ENCODE measurements at regions not wholly inside any gene's neighbourhood (a gene's known extent, or its start where the extent isn't known, plus 50 kb on each side); places are given as distances from the start of the nearest gene placed in this dataset.

GRCh38 chr14:106872611-106873446, 1346.4 kb downstream of the TMEM121 start:
- Histone ChIP-seq H3K9me3 (ENCODE audit: insufficient read depth in 2 of 2, low read depth in 1 of 2, low read length in 1 of 2) (peaks cover 56 to 76% of the 10 kb centered on the region in 2 experiments), H4K20me1 (replicated peaks in 1 of 2; ENCODE audit: control insufficient read depth in 1 of 2, insufficient read depth in 2 of 2, low read length in 2 of 2) (no peaks in the 10 kb centered on the region), H2BK5ac (ENCODE audit: low read depth, low read length) (no peak overlapping the region), H2BK120ac (replicated peaks; ENCODE audit: low read depth, low read length) (no peak overlapping the region), H3K27ac (ENCODE audit: low read depth, low read length) (no peak overlapping the region), H3K56ac (replicated peaks; ENCODE audit: insufficient read length, low read depth, low read length) (no peak overlapping the region), H3K4me2 (ENCODE audit: insufficient read depth in 1 of 2, low read depth in 2 of 2, low read length in 2 of 2) (no peak overlapping the region), H3K9ac (replicated peaks in 1 of 4; ENCODE audit: extremely low read depth in 1 of 4, low read depth in 3 of 4, low read length in 3 of 4) (no peak overlapping the region), H3K79me1 (ENCODE audit: low read depth, low read length) (no peaks in the 10 kb centered on the region), H2BK12ac (ENCODE audit: low read depth, low read length) (no peak overlapping the region), H3K4ac (replicated peaks; ENCODE audit: insufficient read length, low read depth, low read length) (no peak overlapping the region), H3K27me3 (replicated peaks in 1 of 4; ENCODE audit: control insufficient read depth in 3 of 4, extremely low read depth in 1 of 4, insufficient read depth in 3 of 4, low read length in 3 of 4) (no peaks in the 10 kb centered on the region), H4K8ac (ENCODE audit: extremely low read depth, insufficient read depth, low read length) (no peak overlapping the region), H4K5ac (ENCODE audit: insufficient read length, low read depth, low read length) (no peak overlapping the region), H3K36me3 (ENCODE audit: control insufficient read depth in 2 of 4, insufficient read depth in 4 of 4, low read length in 3 of 4) (no peaks in the 10 kb centered on the region), H3K4me1 (replicated peaks in 1 of 4; ENCODE audit: control insufficient read depth in 3 of 4, insufficient read depth in 4 of 4, low read length in 3 of 4) (no peaks in the 10 kb centered on the region), H4K91ac (replicated peaks; ENCODE audit: insufficient read length, low read length) (no peak overlapping the region), H3K18ac (ENCODE audit: extremely low read depth, low read length) (no peak overlapping the region), H3K79me2 (ENCODE audit: control insufficient read depth in 1 of 2, insufficient read depth in 2 of 2, low read length in 2 of 2) (no peaks in the 10 kb centered on the region), H2AFZ (ENCODE audit: low read length) (no peak overlapping the region), H3K23me2 (ENCODE audit: low read depth, low read length) (no peaks in the 10 kb centered on the region), H2AK5ac (ENCODE audit: low read depth, low read length) (no peak overlapping the region), H2BK15ac (ENCODE audit: low read length) (no peak overlapping the region), H3K23ac (ENCODE audit: insufficient read length) (no peak overlapping the region), H3K14ac (ENCODE audit: insufficient read length) (no peak overlapping the region), H2BK20ac (ENCODE audit: low read length) (no peak overlapping the region), H3K4me3 (ENCODE audit: extremely low read depth in 1 of 4, insufficient read depth in 2 of 4, low read depth in 3 of 4, low read length in 4 of 4) (no peak overlapping the region)
- POLR2A ChIA-PET (ENCODE audit: partially characterized antibody) = no interaction called here
- 83% methylated on average over 22 of the region's 23 CpGs; no CpG with 5 or more reads in 1 of the 2 experiments for WGBS, 2 experiments (ENCODE audit: extremely low coverage in 1 of 2, insufficient coverage in 1 of 2, insufficient read length in 1 of 2, insufficient replicate concordance in 2 of 2, low coverage in 1 of 2, low lambda C conversion rate in 2 of 2, missing lambda C conversion rate in 1 of 2)
- TF ChIP-seq SIX5 (IDR thresholded peaks at IDR 0.05; ENCODE audit: low read depth, low read length) (no peak), PHF8 (conservative IDR thresholded peaks at IDR 0.05; ENCODE audit: low read depth, low read length) (no peak), POU5F1 (IDR thresholded peaks at IDR 0.05; ENCODE audit: low read depth, low read length) (no peak), RXRA (IDR thresholded peaks at IDR 0.05; ENCODE audit: insufficient read depth, low read depth, low read length) (no peak), BRCA1 (IDR thresholded peaks at IDR 0.05; ENCODE audit: low read depth, low read length) (no peak), RBBP5 (IDR thresholded peaks at IDR 0.05; ENCODE audit: borderline replicate concordance, low read depth, low read length) (no peak)
- CTCF ChIA-PET (ENCODE audit: partially characterized antibody) = interaction anchor here (0.9 to 1.0 kb wide), 2 partner anchors 32 to 42 kb away, joined by 3 read pairs; no protein-coding TSS in a partner anchor
- DNase-seq (ENCODE audit: low read depth in 1 of 2, low spot score in 2 of 2) = peak in 1 of 2 experiments; percentile 48
- FAIRE-seq = no peak

All from H1 (cell line).